Femur (tissue), 1 donor: ENCODE measurements at regions not wholly inside any gene's neighbourhood (a gene's known extent, or its start where the extent isn't known, plus 50 kb on each side); places are given as distances from the start of the nearest gene placed in this dataset.

Experiments
- DNase-seq: peaks from one replicate; pipeline ENCODE4 v3.0.0-alpha.2; 2017

DNA sequence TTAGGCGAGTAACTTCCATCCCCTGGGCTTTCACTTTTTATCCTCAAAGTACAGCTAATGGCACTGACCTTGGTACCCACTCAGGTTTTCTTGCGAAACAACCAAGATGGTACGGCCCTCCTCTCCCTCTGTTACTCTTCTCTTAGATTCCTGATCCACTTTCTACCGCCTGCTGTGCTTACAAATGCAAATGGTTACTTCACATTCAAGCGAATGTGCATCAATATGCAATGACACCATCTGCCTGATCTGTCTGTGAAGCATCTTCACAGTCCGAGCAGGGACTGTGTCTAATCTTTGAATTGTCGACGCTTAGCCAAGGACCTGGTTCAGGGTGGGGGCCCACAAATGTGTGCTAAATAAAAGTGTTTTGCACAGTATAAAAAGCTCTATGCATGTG, 112.2 kb downstream of the TRIB2 start:
- DNase-seq: no peak

DNA sequence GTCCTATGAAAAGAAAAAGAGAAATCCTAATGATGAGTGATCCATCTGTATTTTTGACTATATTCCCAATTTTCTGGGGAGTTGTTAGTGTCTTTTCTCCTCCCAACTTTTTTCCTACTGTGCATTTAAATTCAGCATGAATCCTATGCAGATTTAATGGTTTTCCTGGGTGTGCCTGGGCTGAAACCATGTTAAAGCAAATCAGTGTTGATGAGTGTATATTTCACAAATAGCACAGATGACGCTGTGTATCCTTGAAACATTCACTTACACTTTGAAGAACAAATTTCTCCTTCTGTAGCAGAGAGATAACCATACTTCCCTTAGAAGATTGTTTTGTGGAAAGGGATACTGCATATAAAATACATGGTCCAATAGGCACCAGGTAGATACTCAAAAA, 114.3 kb downstream of the TRIB2 start:
- DNase-seq: no peak

DNA sequence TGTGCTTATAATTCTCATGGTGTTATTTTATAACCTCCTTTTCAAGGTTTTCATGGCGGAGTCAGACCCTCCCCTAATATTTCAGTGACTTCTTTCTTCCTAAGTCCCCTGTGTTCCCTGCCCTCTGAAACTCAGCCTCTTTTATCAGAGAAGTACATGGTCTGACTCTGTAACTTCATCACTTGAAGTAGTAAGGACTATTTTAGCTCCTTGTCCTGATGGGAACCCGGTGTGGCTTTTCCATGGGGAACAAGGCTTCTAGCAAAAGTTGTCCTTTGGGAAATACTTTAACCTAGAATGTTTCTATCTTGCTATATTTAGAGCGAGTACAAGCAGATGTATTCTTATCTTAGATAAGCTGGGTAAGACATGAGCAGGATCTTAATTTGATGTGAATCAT, 117.5 kb downstream of the TRIB2 start:
- DNase-seq: no peak

DNA sequence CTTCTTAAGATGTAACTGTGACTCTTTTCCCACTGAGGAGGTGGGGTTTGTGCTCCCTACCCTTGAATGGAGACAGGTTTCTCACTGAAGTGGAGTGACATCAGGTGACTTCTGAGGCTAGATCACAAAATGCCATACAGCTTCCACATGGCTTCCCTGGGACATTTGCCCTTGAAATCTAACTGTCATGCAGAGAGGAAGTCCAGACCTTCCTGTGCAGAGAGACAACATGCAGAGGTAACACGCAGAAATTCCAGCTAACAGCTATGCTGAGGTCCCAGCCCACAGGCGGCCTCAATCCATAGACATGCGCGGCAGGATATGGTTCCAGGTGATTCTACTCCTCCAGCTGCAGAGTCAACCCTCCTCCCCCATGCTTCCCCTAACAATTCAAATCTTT, 119.0 kb downstream of the TRIB2 start:
- no peak for DNase-seq

DNA sequence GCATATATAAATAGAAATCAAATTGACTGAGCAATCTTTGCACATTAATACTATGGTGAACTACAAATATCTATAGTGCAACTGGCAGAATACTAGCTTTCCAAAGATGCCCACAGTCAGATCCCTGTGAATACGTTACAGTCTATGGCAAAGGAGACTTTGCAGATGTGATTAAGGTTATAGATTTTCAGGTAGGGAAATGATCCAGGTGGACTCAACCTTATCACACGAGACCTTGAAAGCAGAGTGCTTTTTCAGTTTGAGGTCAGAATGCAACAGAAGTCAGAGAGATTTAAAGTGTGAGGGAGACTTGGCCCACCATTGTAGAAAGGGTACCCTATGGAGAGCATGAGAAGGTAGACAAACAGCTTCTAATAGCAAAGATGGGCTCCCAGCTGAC, 122.6 kb downstream of the TRIB2 start:
- DNase-seq: no peak

DNA sequence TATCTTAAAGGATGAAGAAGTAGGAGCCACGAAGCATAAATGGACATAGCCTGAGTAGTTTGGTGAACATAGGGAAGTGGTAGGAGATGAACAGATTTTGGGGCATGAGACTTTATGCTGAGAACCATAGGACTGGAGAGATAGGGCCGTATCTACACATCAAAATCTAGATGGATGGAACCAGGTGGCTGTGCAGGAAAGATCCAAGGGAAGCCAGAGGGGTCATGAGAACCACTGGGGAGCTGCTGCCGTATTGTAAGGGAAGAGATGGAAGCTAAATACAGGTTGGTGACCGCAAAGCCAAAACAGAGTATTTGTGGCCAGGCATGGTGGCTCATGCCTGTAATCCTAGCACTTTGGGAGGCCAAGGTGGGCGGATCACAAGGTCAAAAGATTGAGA, 124.3 kb downstream of the TRIB2 start:
- no peak for DNase-seq

DNA sequence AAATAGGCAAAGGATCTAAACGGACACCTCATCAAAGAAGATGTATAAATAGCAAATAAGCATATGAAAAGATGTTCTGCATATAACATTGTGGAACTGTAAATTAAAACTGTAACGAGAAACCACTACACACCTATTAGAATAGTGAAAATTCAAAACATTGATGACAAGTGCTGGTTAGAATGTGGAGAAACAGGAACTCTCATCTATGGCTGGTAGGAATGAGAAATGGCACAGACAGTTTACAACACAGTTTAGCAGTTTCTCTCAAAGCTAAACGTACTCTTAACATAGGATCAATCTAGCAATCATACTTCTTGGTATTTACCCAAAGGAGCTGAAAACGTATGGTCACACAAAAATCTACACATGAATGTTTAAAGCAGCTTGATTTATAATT, 126.2 kb downstream of the TRIB2 start:
- DNase-seq: no peak

DNA sequence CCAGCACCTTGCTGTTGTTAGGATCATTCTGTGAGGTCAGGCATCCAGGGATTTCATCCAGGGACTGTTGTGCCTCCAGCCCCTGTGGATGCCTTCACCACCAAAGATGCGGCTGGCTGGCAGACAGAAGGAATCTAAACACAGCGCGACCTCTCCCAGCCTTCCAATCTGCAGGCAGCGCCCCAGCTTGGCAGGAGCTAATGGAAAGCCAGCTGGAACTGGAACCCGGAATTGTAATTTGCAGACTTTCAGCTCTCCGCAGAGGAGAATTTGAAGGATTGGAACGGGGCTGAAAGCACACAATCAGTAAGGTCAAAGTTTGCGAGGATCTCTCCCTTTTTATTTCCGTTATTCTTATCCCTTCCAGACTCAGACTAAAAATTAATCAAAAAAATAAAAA, 127.8 kb downstream of the TRIB2 start:
- DNase-seq: peak; percentile 75

DNA sequence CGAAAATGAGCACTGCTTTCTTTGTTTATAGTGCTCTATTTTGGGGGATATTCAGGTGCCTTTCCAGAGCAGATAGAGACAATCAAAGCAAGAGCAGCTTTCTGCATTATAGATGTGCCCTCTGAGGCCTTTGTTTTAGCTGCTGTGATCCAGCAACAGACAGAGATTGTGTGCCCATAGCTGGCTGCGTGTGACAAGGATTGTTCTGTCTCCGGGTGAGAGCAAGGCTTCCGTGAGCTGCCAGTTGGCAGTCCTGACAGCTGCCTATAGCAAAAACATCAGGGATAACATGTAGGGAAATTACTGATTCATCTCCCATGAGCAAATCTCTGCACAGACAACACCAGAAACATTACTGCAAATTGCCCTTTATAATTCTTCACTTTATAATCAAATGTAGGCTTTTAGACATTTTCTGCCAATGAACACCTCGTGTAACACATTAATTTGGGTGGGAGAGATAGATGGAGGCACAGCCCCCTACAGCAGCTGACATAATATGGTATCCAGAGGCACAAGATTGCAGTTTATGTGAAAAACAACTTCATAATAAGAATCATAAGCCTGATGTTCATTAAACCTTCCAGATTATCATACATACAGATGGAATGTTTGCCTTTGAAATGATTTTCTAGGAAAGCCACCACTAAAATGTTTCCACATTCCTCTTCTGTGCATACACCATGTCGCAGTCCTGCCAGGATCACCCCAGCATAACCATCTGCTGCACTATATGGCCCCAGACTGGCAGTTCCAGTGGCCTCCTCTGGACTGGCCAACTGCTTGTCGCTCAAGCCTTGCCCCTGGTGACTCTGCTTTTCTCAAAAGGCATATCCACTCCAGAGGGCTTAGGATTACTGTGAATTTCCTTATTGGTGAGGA, 131.2 kb downstream of the TRIB2 start:
- DNase-seq: peak; percentile 35

DNA sequence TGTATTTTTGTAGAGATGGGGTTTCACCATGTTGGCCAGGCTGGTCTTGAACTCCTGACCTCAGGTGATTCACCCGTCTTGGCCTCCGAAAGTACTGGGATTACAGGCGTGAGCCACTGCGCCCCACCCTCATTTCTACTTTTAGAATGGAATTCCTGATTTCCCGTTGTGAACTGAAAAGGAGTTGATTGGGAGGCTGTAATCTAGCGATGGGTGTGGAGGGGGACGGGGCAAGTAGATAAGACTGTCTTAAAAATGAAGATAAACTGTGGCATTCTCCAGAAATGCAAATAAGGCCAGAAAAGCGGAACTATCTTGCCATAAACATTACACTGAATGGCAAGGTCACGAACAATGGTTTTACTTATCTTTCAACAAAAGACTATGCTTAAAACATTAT, 135.4 kb downstream of the TRIB2 start:
- DNase-seq: no peak

DNA sequence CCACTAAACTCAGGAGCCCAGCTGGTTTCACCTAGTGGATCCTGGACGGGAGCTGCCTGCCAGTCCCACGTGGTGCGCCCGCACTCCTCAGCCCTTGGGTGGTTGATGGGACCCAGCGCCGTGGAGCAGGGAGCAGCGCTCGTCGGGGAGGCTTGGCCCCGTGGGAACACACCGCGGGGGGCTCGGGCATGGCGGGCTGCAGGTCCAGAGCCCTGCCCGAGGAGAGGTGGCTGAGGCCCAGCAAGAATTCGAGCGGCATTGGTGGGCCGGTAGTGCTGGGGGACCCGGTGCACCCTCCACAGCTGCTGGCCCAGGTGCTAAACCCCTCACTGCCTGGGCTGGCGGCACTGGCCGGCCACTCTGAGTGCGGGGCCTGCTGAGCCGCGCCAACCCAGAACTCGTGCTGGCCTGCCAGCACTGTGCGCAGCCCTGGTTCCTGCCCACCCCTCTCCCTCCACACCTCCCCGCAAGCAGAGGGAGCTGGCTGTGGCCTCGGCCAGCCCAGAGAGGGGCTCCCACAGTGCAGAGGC, 137.3 kb downstream of the TRIB2 start:
- no peak for DNase-seq

DNA sequence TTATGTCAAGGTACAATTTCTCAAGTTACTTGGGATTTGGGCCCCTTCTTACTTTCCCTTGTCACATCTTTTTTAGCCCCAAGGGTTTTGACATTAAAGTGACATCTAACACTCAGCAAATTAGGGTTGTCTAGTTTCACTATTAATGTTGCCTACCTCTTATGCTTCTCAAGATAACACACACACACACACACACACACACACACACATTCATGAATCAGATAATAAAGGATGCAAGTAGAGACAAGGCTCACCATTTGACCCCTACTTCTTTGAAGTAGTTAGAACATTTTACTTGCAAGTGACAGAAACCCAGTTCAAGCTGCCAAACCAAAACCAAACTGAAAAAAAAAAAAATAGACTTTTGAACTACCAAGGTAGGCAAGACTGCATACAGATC, 138.8 kb downstream of the TRIB2 start:
- no peak for DNase-seq

DNA sequence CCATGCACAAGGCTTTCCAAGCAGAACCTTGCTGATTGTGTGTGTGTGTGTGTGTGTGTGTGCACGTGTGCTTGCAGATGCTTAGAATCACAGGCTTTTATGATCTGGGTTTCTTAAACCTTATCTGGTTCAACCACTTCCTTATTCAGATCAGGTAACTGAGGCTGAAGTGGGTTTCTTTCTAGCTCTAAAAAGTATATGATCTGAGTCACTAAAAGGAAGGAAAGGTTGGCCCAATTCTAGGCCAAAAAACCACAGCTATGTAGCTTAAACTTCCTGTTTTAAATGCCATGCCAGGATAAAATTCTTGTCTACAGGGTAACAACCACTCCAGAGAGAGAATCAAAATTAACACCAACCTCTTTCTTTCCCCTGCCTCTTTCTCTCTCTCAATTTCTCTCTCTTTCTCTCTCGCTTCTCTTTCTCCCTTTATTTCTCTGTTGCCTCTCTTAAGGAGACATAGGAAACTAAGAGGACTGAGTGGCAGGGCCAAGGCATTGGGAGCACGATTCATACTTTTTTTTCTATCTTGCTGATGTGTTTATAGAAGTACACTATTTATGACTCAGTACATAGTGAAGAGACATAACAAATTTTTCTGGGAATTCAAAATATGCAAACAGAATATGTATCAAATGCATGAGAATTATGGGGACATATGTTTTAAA, 140.3 kb downstream of the TRIB2 start:
- DNase-seq: no peak

DNA sequence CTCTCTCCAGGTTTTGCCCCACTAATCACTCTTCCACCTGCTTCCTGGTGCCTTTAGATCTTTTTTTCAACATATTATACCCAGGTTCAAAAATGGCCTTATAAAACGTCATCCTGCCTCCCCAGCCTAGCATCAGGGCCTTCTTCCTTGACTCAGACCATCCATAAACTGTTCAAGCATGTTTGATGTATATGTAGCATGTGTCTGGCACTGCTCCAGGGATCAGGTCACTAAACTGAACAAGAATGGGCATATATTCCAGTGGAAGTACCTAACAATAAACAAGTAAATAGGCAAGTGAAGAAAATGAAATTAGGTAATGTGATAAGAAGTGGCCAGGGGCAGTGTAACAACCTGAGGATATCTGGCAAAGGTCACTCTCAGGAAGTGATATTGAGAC, 141.2 kb downstream of the TRIB2 start:
- DNase-seq: no peak

DNA sequence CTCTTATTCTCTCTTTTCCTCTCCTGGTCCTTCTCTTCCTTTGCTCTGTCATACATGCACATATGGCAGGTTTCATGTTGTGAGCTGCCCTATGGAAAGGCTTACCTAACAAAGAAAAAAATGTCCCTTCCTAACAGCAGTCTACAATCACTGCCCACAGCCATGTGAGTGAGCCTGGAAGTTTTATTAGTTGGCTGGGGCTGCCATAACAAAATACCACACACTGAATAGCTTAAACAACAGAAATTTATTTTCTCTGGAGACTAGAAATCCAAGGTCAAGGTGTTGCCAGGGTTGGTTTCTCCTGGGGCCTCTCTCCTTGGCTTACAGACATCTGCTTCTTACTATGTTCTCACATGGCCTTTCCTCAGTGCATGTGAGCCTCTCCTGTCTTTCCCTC, 142.1 kb downstream of the TRIB2 start:
- no peak for DNase-seq

DNA sequence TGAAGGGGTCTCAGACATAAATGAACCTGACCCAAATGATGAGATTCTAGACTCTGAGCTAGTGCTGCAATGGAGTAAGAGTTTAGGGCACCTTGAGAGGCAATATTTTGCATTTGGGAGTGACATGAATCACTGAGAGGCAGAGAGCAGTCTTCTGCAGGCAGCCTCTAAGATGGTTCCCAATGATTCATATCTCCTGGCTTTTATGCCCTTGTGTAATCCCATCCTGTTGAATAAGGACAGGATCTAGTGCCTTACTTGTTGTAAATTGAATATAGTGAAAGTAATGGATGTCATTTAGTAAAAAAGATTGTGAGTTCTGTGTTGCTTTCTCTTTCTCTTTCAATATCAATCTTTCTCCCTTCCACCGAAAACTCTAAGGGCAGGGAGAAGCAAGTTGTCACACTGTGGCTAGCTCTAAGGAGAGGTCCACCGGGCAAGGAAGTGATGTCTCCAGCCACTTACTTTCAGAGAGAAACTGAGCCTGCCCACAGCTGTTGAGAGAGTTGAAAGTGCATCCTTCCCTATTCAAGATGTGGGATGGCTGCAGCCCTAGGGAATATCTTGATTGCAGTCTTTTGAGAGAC, 144.7 kb downstream of the TRIB2 start:
- DNase-seq: no peak

DNA sequence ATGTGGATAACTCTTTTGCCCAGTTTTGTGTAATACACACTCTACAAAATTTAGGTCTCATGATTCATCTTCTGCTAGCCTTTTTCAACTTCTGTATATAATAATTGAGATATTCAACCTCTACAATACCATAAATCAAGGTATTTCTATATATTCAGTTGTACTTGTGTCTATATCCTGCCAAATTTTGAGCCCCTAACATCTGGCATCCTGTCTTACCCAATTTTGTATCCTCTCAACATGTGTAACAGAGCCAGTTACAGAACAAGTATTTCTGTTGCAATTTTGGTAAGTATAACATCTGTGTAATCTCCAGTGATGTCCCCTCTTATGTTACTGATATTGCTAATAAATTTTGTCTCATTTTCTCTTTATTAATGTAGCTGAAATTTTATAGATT, 145.8 kb downstream of the TRIB2 start:
- DNase-seq: no peak

DNA sequence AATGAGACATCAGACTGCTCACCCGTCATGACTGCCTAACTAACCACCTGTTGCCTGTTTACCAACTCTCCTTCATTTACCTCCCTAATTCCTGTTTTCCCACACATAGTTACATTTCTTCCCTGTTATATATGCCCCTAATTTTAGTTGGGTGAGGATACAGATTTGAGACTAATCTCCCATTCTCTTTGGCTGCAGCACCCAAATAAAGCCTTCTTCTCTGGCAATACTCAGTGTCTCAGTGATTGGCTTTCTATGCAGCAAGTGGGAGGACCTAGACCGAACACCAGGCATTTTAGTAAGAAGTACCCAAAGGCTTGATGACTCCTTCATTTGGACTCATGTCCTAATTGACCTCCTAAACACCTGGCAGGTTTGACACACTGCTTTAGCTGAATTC, 147.2 kb downstream of the TRIB2 start:
- DNase-seq: no peak

DNA sequence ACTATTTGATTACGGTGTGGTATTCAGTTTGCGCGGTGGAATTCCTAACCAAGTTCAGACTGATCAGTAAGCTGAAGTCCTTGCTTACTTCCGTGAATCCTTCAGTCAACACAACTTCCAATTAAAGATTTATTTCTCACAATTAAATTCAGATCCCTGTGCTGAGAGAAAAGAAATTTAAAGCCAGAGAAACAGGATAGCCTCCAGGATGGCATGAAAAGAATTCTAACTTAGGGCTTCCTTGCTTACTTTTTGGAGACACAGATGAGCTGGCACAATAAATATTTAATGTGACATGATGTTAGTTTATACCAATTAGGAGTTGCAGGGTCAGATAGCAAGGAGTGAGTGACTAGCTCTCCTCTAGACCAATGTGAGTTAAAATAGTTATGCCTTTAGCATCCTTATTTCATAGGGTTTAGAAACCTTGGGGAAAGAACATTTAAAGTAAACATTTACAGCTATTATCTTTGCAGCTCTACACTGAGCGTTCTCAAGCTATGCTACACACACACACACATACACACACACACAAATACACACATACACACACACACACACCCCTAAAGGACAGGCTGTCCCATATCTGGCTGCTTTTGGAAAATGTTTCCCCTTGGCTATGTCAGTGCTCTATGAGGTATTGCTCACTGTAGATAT, 151.0 kb downstream of the TRIB2 start:
- no peak for DNase-seq

DNA sequence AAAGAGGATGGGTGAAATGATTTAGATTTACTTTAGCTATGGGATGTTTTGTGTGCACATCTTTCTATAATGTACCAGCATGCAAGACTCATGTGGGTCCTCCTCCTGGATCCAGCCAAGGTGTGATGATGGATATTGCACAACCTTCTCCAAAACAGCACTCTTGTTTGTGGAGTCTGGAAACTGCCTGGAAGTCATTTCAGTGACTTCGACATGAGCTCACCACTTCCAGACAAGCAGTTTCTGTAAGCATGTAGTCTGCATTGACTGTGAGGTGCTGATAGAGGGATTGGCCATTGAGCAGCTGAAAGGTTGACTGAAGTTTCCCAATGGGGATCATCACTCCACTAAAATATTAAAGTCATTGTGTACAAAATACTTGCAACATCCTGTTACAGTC, 154.0 kb downstream of the TRIB2 start:
- DNase-seq: no peak

DNA sequence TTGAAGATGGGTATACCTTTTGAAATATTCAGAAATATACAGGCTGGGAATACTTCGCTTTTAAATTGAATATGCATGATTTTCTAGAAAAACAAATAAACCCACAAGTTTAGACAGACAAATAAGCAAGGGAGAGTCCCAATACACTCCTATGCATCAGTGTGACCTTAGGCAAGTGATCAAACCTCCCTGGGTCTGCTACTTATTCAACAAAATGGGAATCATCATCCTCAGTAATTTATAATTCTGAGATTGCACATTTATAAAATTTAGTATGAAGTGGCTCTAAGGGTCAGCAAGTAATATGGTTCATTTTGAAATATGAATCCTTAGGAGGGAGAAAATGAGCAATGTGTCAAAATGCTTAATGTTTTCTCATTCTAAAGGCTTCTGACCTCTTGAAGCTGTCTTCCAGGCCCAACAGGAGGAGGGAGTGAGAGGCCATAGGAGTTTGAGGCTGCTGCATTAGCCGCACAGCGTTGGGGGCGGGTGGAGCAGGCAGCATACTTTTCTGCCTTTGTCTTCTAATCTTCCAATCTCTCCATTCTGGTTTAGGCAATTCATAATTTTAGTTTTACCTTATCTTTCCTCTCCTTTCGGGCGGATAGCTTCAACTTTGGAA, 155.1 kb downstream of the TRIB2 start:
- no peak for DNase-seq

DNA sequence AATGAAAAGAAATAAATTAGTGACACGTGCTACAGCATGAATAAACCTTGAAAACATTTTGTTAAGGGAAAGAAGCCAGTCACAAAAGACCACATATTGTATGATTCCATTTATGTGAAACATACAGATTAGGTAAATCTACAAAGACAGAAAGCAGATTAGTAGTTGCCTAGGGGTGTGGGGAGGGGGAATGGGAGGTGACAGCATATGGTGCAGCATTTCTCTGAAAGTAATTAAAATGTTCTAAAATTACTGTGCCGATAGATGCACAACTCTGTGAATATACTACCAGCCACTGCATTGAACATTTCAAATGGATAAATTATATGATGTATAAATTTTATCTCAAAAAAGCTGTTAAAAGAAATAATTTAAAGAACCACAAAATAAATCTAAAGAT, 161.0 kb downstream of the TRIB2 start:
- DNase-seq: no peak

DNA sequence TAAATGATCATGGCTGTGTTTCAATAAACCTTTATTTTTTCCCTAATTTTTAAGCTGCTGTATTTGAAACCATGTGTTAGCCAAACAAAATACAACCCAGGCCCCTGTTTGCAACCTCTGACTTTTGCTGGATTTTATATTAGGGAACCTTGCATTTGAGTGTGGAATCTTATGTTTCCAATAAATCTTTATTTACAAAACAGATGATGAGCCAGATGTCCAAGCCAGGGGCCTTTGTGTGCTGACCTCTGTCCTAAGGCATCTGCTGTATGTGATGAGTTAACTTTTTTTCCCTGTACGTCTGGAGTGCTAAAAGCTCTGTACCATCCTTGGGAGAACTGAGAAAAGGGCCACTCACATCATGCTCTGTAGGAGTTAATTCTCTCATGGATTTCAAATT, 162.9 kb downstream of the TRIB2 start:
- no peak for DNase-seq
